Fibroblast of lung (primary cell): ENCODE measurements at regions not wholly inside any gene's neighbourhood (a gene's known extent, or its start where the extent isn't known, plus 50 kb on each side); places are given as distances from the start of the nearest gene placed in this dataset.

Experiments
- DNase-seq, 2 donors: peaks; one replicate each; pipeline versions ENCODE4 v3.0.0 to v3.0.0-alpha.2; 2010; ENCODE audit warnings: low read depth in 2 of 2
- H2AFZ ChIP-seq: 2 replicates; pipeline ENCODE4 v1.5.1; 2012; ENCODE audit warnings: low read length, control low read depth, inconsistent platforms
- H3K27ac ChIP-seq: 2 replicates; pipeline ENCODE4 v1.5.1; 2011; ENCODE audit warnings: low read length, control low read depth; ENCODE audit not compliant: insufficient read depth
- H3K27me3 ChIP-seq: 2 replicates; pipeline ENCODE4 v1.5.1; 2011; ENCODE audit warnings: mild to moderate bottlenecking, low read length; ENCODE audit not compliant: control insufficient read depth, insufficient read depth
- H3K36me3 ChIP-seq: 2 replicates; pipeline ENCODE4 v1.5.1; 2011; ENCODE audit warnings: low read length; ENCODE audit not compliant: control insufficient read depth, insufficient read depth
- H3K4me1 ChIP-seq: 2 replicates; pipeline ENCODE4 v1.5.1; 2011; ENCODE audit warnings: low read length; ENCODE audit not compliant: control insufficient read depth, insufficient read depth; ENCODE audit errors: extremely low read depth
- H3K4me2 ChIP-seq: 2 replicates; pipeline ENCODE4 v1.5.1; 2011; ENCODE audit warnings: low read length, control low read depth; ENCODE audit not compliant: insufficient read depth; ENCODE audit errors: extremely low read depth
- H3K4me3 ChIP-seq, 4 experiments: fragments of 200-600 bp in 1 of 4; sonication (generic) in 1 of 4; replicated peaks in 1 of 4; 2 replicates each; pipeline ENCODE4 v1.5.1; 2011 to 2016; ENCODE audit warnings: low read length in 4 of 4, low read depth in 3 of 4, mild to moderate bottlenecking in 3 of 4, control low read depth in 2 of 4, inconsistent platforms in 1 of 4, mixed read lengths in 1 of 4; ENCODE audit not compliant: insufficient read depth in 1 of 4; ENCODE audit errors: control extremely low read depth in 1 of 4
- H3K79me2 ChIP-seq: 2 replicates; pipeline ENCODE4 v1.5.1; 2012; ENCODE audit warnings: mild to moderate bottlenecking, low read length, inconsistent platforms; ENCODE audit not compliant: control insufficient read depth, insufficient read depth
- H3K9ac ChIP-seq: 2 replicates; pipeline ENCODE4 v1.5.1; 2011; ENCODE audit warnings: mild to moderate bottlenecking, low read length, control low read depth; ENCODE audit not compliant: insufficient read depth
- H3K9me3 ChIP-seq: 2 replicates; pipeline ENCODE4 v1.5.1; 2012; ENCODE audit warnings: low read depth, low read length; ENCODE audit not compliant: control insufficient read depth, insufficient read depth
- H4K20me1 ChIP-seq: 2 replicates; pipeline ENCODE4 v1.5.1; 2011; ENCODE audit warnings: low read length; ENCODE audit not compliant: control insufficient read depth, insufficient read depth; ENCODE audit errors: extremely low read depth
- EZH2 ChIP-seq: IDR thresholded peaks from 2 replicates; pipeline ENCODE4 v1.5.1; 2012; ENCODE audit warnings: low read length, control low read depth, mild to moderate bottlenecking; ENCODE audit errors: missing control alignments
- TF ChIP-seq, protein P1 (sequence below), 2 donors: IDR thresholded peaks in 1 of 2; conservative IDR thresholded peaks in 1 of 2; 1 replicate in 1 of 2; 2 replicates in 1 of 2; pipeline ENCODE4 v1.5.1; 2011 to 2012; ENCODE audit warnings: low read length in 2 of 2, control low read depth in 1 of 2, inconsistent platforms in 1 of 2, low read depth in 1 of 2, mild to moderate bottlenecking in 1 of 2

DNA sequence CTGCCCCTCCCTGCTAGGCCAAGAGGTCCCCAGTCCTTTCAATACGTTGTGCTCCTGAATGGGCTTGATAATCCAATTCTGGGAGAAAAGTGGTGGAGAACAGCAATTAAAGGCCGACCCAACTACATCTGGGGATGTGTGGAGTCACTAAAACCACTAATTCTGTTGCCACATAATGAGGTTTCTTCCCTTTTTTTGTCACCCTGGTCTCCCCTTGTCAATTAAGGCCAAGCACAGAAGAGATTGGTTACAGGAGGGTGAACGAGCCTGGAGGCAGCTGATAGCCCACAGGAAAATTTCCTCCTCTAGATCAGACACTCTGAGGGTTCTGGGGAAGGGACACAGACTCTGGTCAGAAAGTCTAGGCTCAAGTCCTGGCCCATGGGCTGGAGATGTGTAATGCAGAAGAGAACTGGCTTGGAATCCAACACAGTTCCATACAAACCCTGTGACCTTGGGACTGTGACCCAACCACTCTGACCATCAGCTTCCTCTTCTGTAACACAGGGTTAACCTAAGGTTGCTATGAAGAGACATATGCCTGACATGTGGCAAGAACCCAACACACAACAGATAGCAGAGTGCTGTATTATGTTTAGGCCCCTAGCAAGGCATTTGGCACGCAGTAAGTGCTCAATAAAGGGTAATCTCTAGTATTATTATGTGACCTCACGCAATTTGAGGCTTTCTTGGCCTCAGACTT is 146.4 kb downstream of the CHST1 start:
- DNase-seq: no peak
- Histone ChIP-seq H3K36me3 (no peaks in the 10 kb centered on the region), H4K20me1 (no peaks in the 10 kb centered on the region), H3K4me1 (no peaks in the 10 kb centered on the region), H2AFZ (no peak overlapping the region), H3K9ac (no peak overlapping the region), H3K27me3 (no peaks in the 10 kb centered on the region), H3K79me2 (no peaks in the 10 kb centered on the region), H3K27ac (no peak overlapping the region), H3K4me3 (no peak overlapping the region), H3K9me3 (no peaks in the 10 kb centered on the region), H3K4me2 (no peak overlapping the region)
- TF ChIP-seq, protein P1, sequence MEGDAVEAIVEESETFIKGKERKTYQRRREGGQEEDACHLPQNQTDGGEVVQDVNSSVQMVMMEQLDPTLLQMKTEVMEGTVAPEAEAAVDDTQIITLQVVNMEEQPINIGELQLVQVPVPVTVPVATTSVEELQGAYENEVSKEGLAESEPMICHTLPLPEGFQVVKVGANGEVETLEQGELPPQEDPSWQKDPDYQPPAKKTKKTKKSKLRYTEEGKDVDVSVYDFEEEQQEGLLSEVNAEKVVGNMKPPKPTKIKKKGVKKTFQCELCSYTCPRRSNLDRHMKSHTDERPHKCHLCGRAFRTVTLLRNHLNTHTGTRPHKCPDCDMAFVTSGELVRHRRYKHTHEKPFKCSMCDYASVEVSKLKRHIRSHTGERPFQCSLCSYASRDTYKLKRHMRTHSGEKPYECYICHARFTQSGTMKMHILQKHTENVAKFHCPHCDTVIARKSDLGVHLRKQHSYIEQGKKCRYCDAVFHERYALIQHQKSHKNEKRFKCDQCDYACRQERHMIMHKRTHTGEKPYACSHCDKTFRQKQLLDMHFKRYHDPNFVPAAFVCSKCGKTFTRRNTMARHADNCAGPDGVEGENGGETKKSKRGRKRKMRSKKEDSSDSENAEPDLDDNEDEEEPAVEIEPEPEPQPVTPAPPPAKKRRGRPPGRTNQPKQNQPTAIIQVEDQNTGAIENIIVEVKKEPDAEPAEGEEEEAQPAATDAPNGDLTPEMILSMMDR (conservative IDR thresholded peaks at IDR 0.05 in 1 of 2, IDR thresholded peaks at IDR 0.05 in 1 of 2; ENCODE audit: low read depth in 1 of 2, low read length in 2 of 2): no peak
- no peak for TF ChIP-seq EZH2

GRCh38 chr11:45518141-45518832 is 147.1 kb downstream of the CHST1 start:
- no peaks in the 10 kb centered on the region for H3K4me1 ChIP-seq
- TF ChIP-seq EZH2: no peak
- TF ChIP-seq, protein P1 (conservative IDR thresholded peaks at IDR 0.05 in 1 of 2, IDR thresholded peaks at IDR 0.05 in 1 of 2; ENCODE audit: low read depth in 1 of 2, low read length in 2 of 2): no peak
- H4K20me1 ChIP-seq: no peaks in the 10 kb centered on the region
- DNase-seq: no peak
- H3K9me3 ChIP-seq: no peaks in the 10 kb centered on the region
- no peaks in the 10 kb centered on the region for H3K79me2 ChIP-seq
- H3K27me3 ChIP-seq: no peaks in the 10 kb centered on the region
- no peak overlapping the region for H3K9ac ChIP-seq
- no peak overlapping the region for H3K4me3 ChIP-seq
- no peaks in the 10 kb centered on the region for H3K36me3 ChIP-seq
- no peak overlapping the region for H3K4me2 ChIP-seq
- no peak overlapping the region for H3K27ac ChIP-seq
- H2AFZ ChIP-seq: no peak overlapping the region

DNA sequence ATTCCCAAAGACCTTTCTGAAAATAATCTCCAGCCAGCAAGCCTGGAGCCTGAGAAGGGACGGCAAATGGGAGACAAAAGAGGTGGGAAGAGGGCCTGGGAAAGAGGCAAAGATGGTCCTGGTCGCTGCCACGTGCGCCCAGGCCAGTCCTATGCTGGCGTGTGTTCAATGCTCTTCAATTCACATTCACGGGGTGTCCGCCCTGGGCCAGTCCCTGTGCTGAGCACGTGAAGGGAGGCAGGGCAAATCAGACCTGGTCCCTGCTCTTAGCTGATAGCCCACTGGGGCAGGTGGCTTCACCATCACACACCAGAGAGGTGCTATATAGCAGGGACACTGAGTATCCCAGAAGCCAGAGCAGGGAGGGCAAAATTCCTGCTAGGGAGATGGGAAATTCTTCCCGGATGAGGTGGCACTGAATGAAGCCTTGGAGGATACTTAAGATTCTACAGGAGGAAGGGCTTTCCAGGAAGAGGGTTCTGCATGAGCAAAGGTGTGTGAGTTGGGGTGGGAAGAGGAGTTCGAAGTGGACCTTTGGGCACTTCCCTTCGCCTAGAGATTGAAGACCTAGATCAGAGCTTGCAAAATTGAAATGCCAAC is 148.2 kb downstream of the CHST1 start:
- no peaks in the 10 kb centered on the region for H4K20me1 ChIP-seq
- no peak overlapping the region for H3K4me3 ChIP-seq
- H3K9me3 ChIP-seq: no peaks in the 10 kb centered on the region
- no peaks in the 10 kb centered on the region for H3K27me3 ChIP-seq
- no peaks in the 10 kb centered on the region for H3K36me3 ChIP-seq
- no peak for DNase-seq
- TF ChIP-seq EZH2: no peak
- TF ChIP-seq, protein P1 (conservative IDR thresholded peaks at IDR 0.05 in 1 of 2, IDR thresholded peaks at IDR 0.05 in 1 of 2; ENCODE audit: low read depth in 1 of 2, low read length in 2 of 2): no peak
- H2AFZ ChIP-seq: no peak overlapping the region
- no peak overlapping the region for H3K27ac ChIP-seq
- no peaks in the 10 kb centered on the region for H3K79me2 ChIP-seq
- H3K4me2 ChIP-seq: no peak overlapping the region
- H3K4me1 ChIP-seq: no peaks in the 10 kb centered on the region
- no peak overlapping the region for H3K9ac ChIP-seq
